H1 (cell line): ENCODE measurements at regions not wholly inside any gene's neighbourhood (a gene's known extent, or its start where the extent isn't known, plus 50 kb on each side); places are given as distances from the start of the nearest gene placed in this dataset.

Experiments
- EP300 ChIP-seq, 2 experiments: IDR thresholded peaks; 1 replicate in 1 of 2; 2 replicates in 1 of 2; pipeline ENCODE4 v1.6.1; 2011 to 2012; ENCODE audit warnings: low read depth in 2 of 2, low read length in 2 of 2, mild to moderate bottlenecking in 2 of 2, borderline replicate concordance in 1 of 2, inconsistent platforms in 1 of 2, moderate library complexity in 1 of 2
- FOSL1 ChIP-seq: IDR thresholded peaks from 2 replicates; pipeline ENCODE4 v1.6.1; 2011; ENCODE audit warnings: mild to moderate bottlenecking, low read depth, low read length, moderate library complexity; ENCODE audit not compliant: insufficient read depth
- POLR2AphosphoS5 ChIP-seq: IDR thresholded peaks from 2 replicates; pipeline ENCODE4 v1.6.1; 2011; ENCODE audit warnings: low read depth, low read length
- RAD21 ChIP-seq, 2 experiments: IDR thresholded peaks in 1 of 2; conservative IDR thresholded peaks in 1 of 2; 2 replicates each; pipeline ENCODE4 v1.6.1; 2011; ENCODE audit warnings: low read depth in 2 of 2, low read length in 2 of 2, improper control_type of control experiment in 1 of 2, inconsistent platforms in 1 of 2, mild to moderate bottlenecking in 1 of 2, moderate library complexity in 1 of 2
- SP2 ChIP-seq: IDR thresholded peaks from 2 replicates; pipeline ENCODE4 v1.6.1; 2012; ENCODE audit warnings: mild to moderate bottlenecking, low read length, inconsistent platforms
- YY1 ChIP-seq: IDR thresholded peaks from 2 replicates; pipeline ENCODE4 v1.6.1; 2011; ENCODE audit warnings: low read depth, mild to moderate bottlenecking, low read length
- TF ChIP-seq, protein P1 (sequence below), 3 experiments: IDR thresholded peaks; 1 replicate in 2 of 3; 2 replicates in 1 of 3; pipeline versions ENCODE4 v1.5.1 to v1.6.1; 2011; ENCODE audit warnings: low read length in 3 of 3, mild to moderate bottlenecking in 3 of 3, inconsistent platforms in 2 of 3, low read depth in 1 of 3, moderate library complexity in 1 of 3; ENCODE audit not compliant: insufficient read depth in 1 of 3; ENCODE audit errors: control extremely low read depth in 1 of 3

DNA sequence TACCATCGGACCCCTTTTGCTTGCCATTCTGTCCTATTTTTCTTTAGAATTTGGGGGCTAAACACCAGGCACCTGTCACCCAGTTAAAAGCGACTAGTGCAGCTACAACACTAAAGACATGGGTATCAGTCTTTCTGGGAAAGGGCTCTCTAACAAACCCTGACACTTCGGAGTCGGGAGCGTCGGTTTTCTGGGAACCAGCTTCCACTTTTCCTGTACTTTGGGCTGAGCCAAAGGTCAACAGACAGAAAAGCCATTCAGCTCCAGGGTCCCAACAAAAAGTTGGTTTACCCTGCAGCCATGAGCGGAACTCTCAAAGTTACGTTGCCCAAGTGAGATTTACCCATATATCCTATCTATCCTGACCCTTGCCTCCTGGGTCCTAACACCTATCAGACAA, 337.0 kb upstream of the SLITRK5 start:
- no peak for TF ChIP-seq POLR2AphosphoS5
- TF ChIP-seq YY1: no peak
- TF ChIP-seq, protein P1, sequence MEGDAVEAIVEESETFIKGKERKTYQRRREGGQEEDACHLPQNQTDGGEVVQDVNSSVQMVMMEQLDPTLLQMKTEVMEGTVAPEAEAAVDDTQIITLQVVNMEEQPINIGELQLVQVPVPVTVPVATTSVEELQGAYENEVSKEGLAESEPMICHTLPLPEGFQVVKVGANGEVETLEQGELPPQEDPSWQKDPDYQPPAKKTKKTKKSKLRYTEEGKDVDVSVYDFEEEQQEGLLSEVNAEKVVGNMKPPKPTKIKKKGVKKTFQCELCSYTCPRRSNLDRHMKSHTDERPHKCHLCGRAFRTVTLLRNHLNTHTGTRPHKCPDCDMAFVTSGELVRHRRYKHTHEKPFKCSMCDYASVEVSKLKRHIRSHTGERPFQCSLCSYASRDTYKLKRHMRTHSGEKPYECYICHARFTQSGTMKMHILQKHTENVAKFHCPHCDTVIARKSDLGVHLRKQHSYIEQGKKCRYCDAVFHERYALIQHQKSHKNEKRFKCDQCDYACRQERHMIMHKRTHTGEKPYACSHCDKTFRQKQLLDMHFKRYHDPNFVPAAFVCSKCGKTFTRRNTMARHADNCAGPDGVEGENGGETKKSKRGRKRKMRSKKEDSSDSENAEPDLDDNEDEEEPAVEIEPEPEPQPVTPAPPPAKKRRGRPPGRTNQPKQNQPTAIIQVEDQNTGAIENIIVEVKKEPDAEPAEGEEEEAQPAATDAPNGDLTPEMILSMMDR (IDR thresholded peaks at IDR 0.05; ENCODE audit: control extremely low read depth in 1 of 3, insufficient read depth in 1 of 3, low read depth in 1 of 3, low read length in 3 of 3): no peak
- TF ChIP-seq RAD21 (IDR thresholded peaks at IDR 0.05 in 1 of 2, conservative IDR thresholded peaks at IDR 0.05 in 1 of 2; ENCODE audit: low read depth in 2 of 2, low read length in 2 of 2): no peak
- no peak for TF ChIP-seq EP300 (IDR thresholded peaks at IDR 0.05; ENCODE audit: borderline replicate concordance in 1 of 2, low read depth in 2 of 2, low read length in 2 of 2)
- no peak for TF ChIP-seq SP2
- no peak for TF ChIP-seq FOSL1
